Hepatocyte (in vitro differentiated cells): ENCODE measurements at regions not wholly inside any gene's neighbourhood (a gene's known extent, or its start where the extent isn't known, plus 50 kb on each side); places are given as distances from the start of the nearest gene placed in this dataset.

Experiments used
- CTCF ChIP-seq: fragments of 200-600 bp; sonication (generic); IDR thresholded peaks from 2 replicates; pipeline ENCODE4 v1.5.1; 2016; ENCODE audit warnings: antibody characterized with exemption, mild to moderate bottlenecking; ENCODE audit not compliant: poor library complexity
- EZH2 ChIP-seq: fragments of 200-600 bp; sonication (generic); IDR thresholded peaks from 2 replicates; pipeline ENCODE4 v1.6.1; 2016; ENCODE audit warnings: antibody characterized with exemption, mild to moderate bottlenecking, borderline replicate concordance
- EZH2phosphoT487 ChIP-seq: fragments of 200-600 bp; sonication (generic); IDR thresholded peaks from one replicate; pipeline ENCODE4 v1.6.1; 2018; ENCODE audit warnings: antibody characterized with exemption, mild to moderate bottlenecking, low read depth, moderate library complexity; ENCODE audit not compliant: unreplicated experiment, severe bottlenecking

- TF ChIP-seq CTCF, result no peak
- TF ChIP-seq EZH2, result no peak
- no peak for TF ChIP-seq EZH2phosphoT487
These were observed 174.8 kb downstream of the ENC1 start for GRCh38 chr5:74465724-74466123.
